ENCODE measurements at regions not wholly inside any gene's neighbourhood (a gene's known extent, or its start where the extent isn't known, plus 50 kb on each side); places are given as distances from the start of the nearest gene placed in this dataset.

DNA sequence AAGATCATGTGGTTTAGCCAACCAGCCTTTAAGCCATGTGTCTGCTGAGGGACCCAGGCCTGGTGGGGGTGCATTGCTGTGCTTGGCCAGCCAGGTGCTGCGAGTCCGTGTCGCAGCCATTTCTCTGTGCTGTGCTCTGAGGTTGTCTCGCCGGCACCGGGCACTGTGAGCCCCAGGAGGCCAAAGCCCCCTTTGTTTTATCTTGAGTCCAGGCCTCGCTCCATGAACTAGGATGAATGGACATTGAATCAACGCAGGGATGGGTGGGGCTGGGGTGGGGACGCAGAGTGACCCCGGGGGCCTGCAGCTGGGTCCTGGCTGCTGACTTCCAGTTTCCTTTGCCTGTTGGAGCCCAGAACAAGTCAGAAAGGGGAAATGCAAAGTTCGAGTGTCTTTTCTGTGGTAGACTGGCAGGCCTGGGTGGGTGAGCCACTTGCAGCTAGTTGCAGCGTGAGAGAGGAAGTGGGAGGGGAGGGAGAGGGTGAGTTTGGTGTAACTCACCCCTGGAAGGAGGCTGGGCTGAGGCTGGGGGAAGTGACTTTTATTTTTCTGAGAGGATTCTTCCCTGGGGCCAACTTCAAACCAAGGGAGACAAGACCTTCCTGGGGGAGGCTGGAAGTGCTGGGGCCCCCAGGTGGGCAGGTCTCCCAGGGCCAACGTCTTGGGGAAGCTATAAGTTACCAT, 324.7 kb downstream of the SEC14L1 start:
- peak overlapping the region; percentile 77 to 84 (median 80) for H3K27ac ChIP-seq
- 15 to 32% methylated on average over 11 to 13 of the region's 13 CpGs for WGBS, 2 donors
- H3K4me1 ChIP-seq: peaks cover 51 to 86% (median 61%) of the 10 kb centered on the region in 4 donors
- H3K4me3 ChIP-seq: peak overlapping the region in 2 of 4 donors; percentile 15 to 17
- DNase-seq: peak; percentile 65 to 90
- H3K36me3 ChIP-seq: no peaks in the 10 kb centered on the region
- peak; percentile 84 to 88 for ATAC-seq (ENCODE audit: low FRiP score in 2 of 2)
- H3K9me3 ChIP-seq: no peaks in the 10 kb centered on the region
- H3K27me3 ChIP-seq: no peaks in the 10 kb centered on the region
- TF ChIP-seq POLR2AphosphoS5 (IDR thresholded peaks at IDR 0.05) (peak; percentile 50 to 59), EP300 (IDR thresholded peaks at IDR 0.05) (no peak)

GRCh38 chr17:77466140-77466539, 325.4 kb downstream of the SEC14L1 start:
- H3K27ac ChIP-seq: peak overlapping the region; percentile 77 to 84 (median 80)
- ATAC-seq (ENCODE audit: low FRiP score in 2 of 2) (no peak), DNase-seq (peak in 1 of 2 donors; percentile 65)
- no peak for TF ChIP-seq CTCF (IDR thresholded peaks at IDR 0.05)
- no peak for TF ChIP-seq EP300 (IDR thresholded peaks at IDR 0.05)
- TF ChIP-seq POLR2A (IDR thresholded peaks at IDR 0.05): no peak
- TF ChIP-seq POLR2AphosphoS5 (IDR thresholded peaks at IDR 0.05): no peak
- no peaks in the 10 kb centered on the region for H3K36me3 ChIP-seq
- peaks cover 52 to 86% (median 62%) of the 10 kb centered on the region in 4 donors for H3K4me1 ChIP-seq
- H3K4me3 ChIP-seq: no peak overlapping the region
- 59 to 91% methylated on average over 5 to 13 of the region's 13 CpGs for WGBS, 2 donors
- no peaks in the 10 kb centered on the region for H3K9me3 ChIP-seq
- no peaks in the 10 kb centered on the region for H3K27me3 ChIP-seq

- Histone ChIP-seq H3K36me3 (no peaks in the 10 kb centered on the region), H3K9me3 (no peaks in the 10 kb centered on the region), H3K27ac (peak overlapping the region; percentile 77 to 84 (median 80)), H3K4me3 (no peak overlapping the region), H3K4me1 (peaks cover 56 to 86% (median 66%) of the 10 kb centered on the region in 4 donors), H3K27me3 (no peaks in the 10 kb centered on the region)
- DNase-seq: no peak
- WGBS, 2 donors: 90 to 91% methylated on average over 24 of the region's 24 CpGs
- ATAC-seq (ENCODE audit: low FRiP score in 2 of 2): no peak
- TF ChIP-seq POLR2AphosphoS5 (IDR thresholded peaks at IDR 0.05) (no peak), CTCF (IDR thresholded peaks at IDR 0.05) (no peak), EP300 (IDR thresholded peaks at IDR 0.05) (no peak), POLR2A (IDR thresholded peaks at IDR 0.05) (no peak)
Measured at GRCh38 chr17:77466596-77467223, 325.9 kb downstream of the SEC14L1 start.

DNA sequence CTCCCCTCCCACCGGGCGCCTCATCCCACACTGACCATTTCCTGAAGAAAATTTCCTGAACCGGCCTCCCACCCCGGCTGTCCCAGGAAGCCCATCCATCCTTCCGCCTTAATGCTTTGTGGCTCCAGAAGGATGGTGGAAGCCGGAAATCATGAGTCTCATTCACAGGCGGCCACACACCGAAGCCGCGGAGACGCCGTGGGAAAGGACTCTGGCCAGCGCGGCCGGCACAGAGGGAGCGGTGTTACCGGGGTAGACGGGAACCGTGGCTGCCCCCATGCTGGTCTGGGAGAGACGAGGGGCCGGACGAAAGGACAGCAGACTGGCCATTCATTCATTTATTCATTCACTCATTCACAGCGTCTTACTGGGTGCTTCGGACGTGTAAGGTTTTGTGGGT, 326.8 kb downstream of the SEC14L1 start:
- H3K27me3 ChIP-seq: no peaks in the 10 kb centered on the region
- peak overlapping the region in 3 of 4 donors; percentile 17 to 84 (median 79) for H3K27ac ChIP-seq
- no peaks in the 10 kb centered on the region for H3K9me3 ChIP-seq
- H3K36me3 ChIP-seq: no peaks in the 10 kb centered on the region
- ATAC-seq (ENCODE audit: low FRiP score in 2 of 2) (no peak), DNase-seq (peak in 1 of 2 donors; percentile 69)
- H3K4me1 ChIP-seq: peaks cover 57 to 89% (median 66%) of the 10 kb centered on the region in 4 donors
- no peak overlapping the region for H3K4me3 ChIP-seq
- TF ChIP-seq EP300 (IDR thresholded peaks at IDR 0.05) (no peak), POLR2A (IDR thresholded peaks at IDR 0.05) (no peak), CTCF (IDR thresholded peaks at IDR 0.05) (no peak), POLR2AphosphoS5 (IDR thresholded peaks at IDR 0.05) (no peak)
- WGBS, 2 donors: 76 to 92% methylated on average over 21 to 25 of the region's 25 CpGs

- H3K4me1 ChIP-seq: peaks cover 60 to 89% (median 66%) of the 10 kb centered on the region in 4 donors
- H3K36me3 ChIP-seq: no peaks in the 10 kb centered on the region
- H3K9me3 ChIP-seq: no peaks in the 10 kb centered on the region
- DNase-seq: peak in 1 of 2 donors; percentile 38
- H3K27ac ChIP-seq: no peak overlapping the region
- ATAC-seq (ENCODE audit: low FRiP score in 2 of 2): no peak
- 93 to 96% methylated on average over 6 to 7 of the region's 7 CpGs for WGBS, 2 donors
- no peaks in the 10 kb centered on the region for H3K27me3 ChIP-seq
- TF ChIP-seq CTCF (IDR thresholded peaks at IDR 0.05) (no peak), EP300 (IDR thresholded peaks at IDR 0.05) (no peak), POLR2AphosphoS5 (IDR thresholded peaks at IDR 0.05) (no peak), POLR2A (IDR thresholded peaks at IDR 0.05) (no peak)
- H3K4me3 ChIP-seq: no peak overlapping the region
Measured at GRCh38 chr17:77468897-77469296, 328.1 kb downstream of the SEC14L1 start.

Data from upper lobe of left lung (tissue), 6 donors.